CD14-positive monocyte (primary cell): ENCODE measurements at regions not wholly inside any gene's neighbourhood (a gene's known extent, or its start where the extent isn't known, plus 50 kb on each side); places are given as distances from the start of the nearest gene placed in this dataset.

Source experiments
- DNase-seq, 3 donors: peaks; one replicate each; pipeline ENCODE4 v3.0.0-alpha.2; 2011 to 2022
- H2AFZ ChIP-seq: 2 replicates; pipeline ENCODE4 v1.6.0; 2012; ENCODE audit warnings: mild to moderate bottlenecking, low read depth, low read length, inconsistent platforms; ENCODE audit not compliant: insufficient read depth, poor library complexity, severe bottlenecking
- H3K27ac ChIP-seq, 2 donors: 1 replicate in 1 of 2; 2 replicates in 1 of 2; pipeline ENCODE4 v1.5.1; 2012 to 2013; ENCODE audit warnings: low read length in 2 of 2, control low read depth in 1 of 2, inconsistent platforms in 1 of 2, low read depth in 1 of 2, mild to moderate bottlenecking in 1 of 2
- H3K27me3 ChIP-seq, 2 donors: one replicate each; pipeline versions ENCODE4 v1.6.0 to v1.6.1; 2011 to 2013; ENCODE audit warnings: low read length in 2 of 2; ENCODE audit not compliant: control insufficient read depth in 2 of 2, insufficient read depth in 2 of 2
- H3K36me3 ChIP-seq, 2 donors: replicated peaks in 1 of 2; 1 replicate in 1 of 2; 2 replicates in 1 of 2; pipeline versions ENCODE4 v1.5.1 to v1.6.1; 2012 to 2013; ENCODE audit warnings: low read length in 2 of 2, control low read depth in 1 of 2, inconsistent platforms in 1 of 2, mild to moderate bottlenecking in 1 of 2; ENCODE audit not compliant: insufficient read depth in 2 of 2, control insufficient read depth in 1 of 2
- H3K4me1 ChIP-seq, 2 donors: 1 replicate in 1 of 2; 2 replicates in 1 of 2; pipeline versions ENCODE4 v1.5.1 to v1.6.1; 2012 to 2013; ENCODE audit warnings: low read length in 2 of 2, control low read depth in 1 of 2, inconsistent platforms in 1 of 2, mild to moderate bottlenecking in 1 of 2, moderate library complexity in 1 of 2; ENCODE audit not compliant: insufficient read depth in 2 of 2, control insufficient read depth in 1 of 2
- H3K4me2 ChIP-seq: replicated peaks from 2 replicates; pipeline ENCODE3; 2012; ENCODE audit warnings: low read length, moderate library complexity, mild to moderate bottlenecking; ENCODE audit not compliant: poor library complexity, severe bottlenecking; ENCODE audit errors: extremely low read depth
- H3K4me3 ChIP-seq, 3 experiments: fragments of 200-600 bp in 1 of 3; sonication (generic) in 1 of 3; replicated peaks in 1 of 3; 1 replicate in 2 of 3; 2 replicates in 1 of 3; pipeline ENCODE4 v1.5.1; 2011 to 2013; ENCODE audit warnings: low read length in 3 of 3, mild to moderate bottlenecking in 3 of 3, control low read depth in 2 of 3, low read depth in 2 of 3, inconsistent platforms in 1 of 3, moderate library complexity in 1 of 3
- H3K79me2 ChIP-seq: 2 replicates; pipeline ENCODE4 v1.6.0; 2012; ENCODE audit warnings: mild to moderate bottlenecking, control low read depth, inconsistent platforms, low read length, moderate library complexity; ENCODE audit not compliant: insufficient read depth
- H3K9ac ChIP-seq: 2 replicates; pipeline ENCODE4 v1.6.0; 2017; ENCODE audit warnings: low read length, mild to moderate bottlenecking; ENCODE audit not compliant: insufficient read depth, poor library complexity, severe bottlenecking
- H3K9me3 ChIP-seq, 2 donors: replicated peaks in 1 of 2; 1 replicate in 1 of 2; 2 replicates in 1 of 2; pipeline versions ENCODE4 v1.5.1 to v1.6.1; 2012 to 2013; ENCODE audit warnings: low read length in 2 of 2, control low read depth in 1 of 2; ENCODE audit not compliant: control insufficient read depth in 1 of 2, insufficient read depth in 1 of 2
- H4K20me1 ChIP-seq: 2 replicates; pipeline ENCODE4 v1.6.0; 2012; ENCODE audit warnings: mild to moderate bottlenecking, low read length, control low read depth, moderate library complexity; ENCODE audit not compliant: insufficient read depth
- H3K27ac Mint-ChIP-seq, 7 donors: one replicate each; pipeline ENCODE4 v1.8.0; 2020; ENCODE audit warnings: mild to moderate bottlenecking in 7 of 7, mixed read lengths in 7 of 7, moderate library complexity in 6 of 7, inconsistent platforms in 2 of 7
- H3K27me3 Mint-ChIP-seq, 3 donors: one replicate each; pipeline ENCODE4 v1.8.0; 2021 to 2022; ENCODE audit warnings: low read depth in 3 of 3, mild to moderate bottlenecking in 3 of 3, mixed read lengths in 3 of 3, moderate library complexity in 3 of 3, inconsistent platforms in 1 of 3
- H3K36me3 Mint-ChIP-seq, 2 donors: one replicate each; pipeline ENCODE4 v1.8.0; 2020; ENCODE audit warnings: mixed read lengths in 2 of 2, inconsistent platforms in 1 of 2, mild to moderate bottlenecking in 1 of 2
- H3K4me1 Mint-ChIP-seq: one replicate; pipeline ENCODE4 v1.8.0; 2020; ENCODE audit warnings: mild to moderate bottlenecking, mixed read lengths
- H3K4me3 Mint-ChIP-seq, 2 donors: one replicate each; pipeline ENCODE4 v1.8.0; 2020; ENCODE audit warnings: mild to moderate bottlenecking in 2 of 2, mixed read lengths in 2 of 2, moderate library complexity in 1 of 2
- H3K9me3 Mint-ChIP-seq, 7 donors: one replicate each; pipeline ENCODE4 v1.8.0; 2020 to 2022; ENCODE audit warnings: mixed read lengths in 7 of 7, mild to moderate bottlenecking in 6 of 7, moderate library complexity in 6 of 7, inconsistent platforms in 2 of 7
- WGBS: methylation state at CpG from one replicate; pipeline ENCODE4 v1.1.5; 2013; ENCODE audit warnings: missing lambda C conversion rate; ENCODE audit not compliant: insufficient coverage; 5-methylcytosine and 5-hydroxymethylcytosine counted together
- intact Hi-C, 2 donors: fragments of 100-400 bp; cut with micrococcal nuclease; formaldehyde crosslinking; loops; one replicate each; pipeline versions ENCODE4 v1.15.0 to v1.15.1; 2023
- TF ChIP-seq, protein P1 (sequence below): fragments of 200-600 bp; IDR thresholded peaks from one replicate; pipeline ENCODE4 v1.8.0; 2022; ENCODE audit warnings: antibody characterized with exemption, mild to moderate bottlenecking

DNA sequence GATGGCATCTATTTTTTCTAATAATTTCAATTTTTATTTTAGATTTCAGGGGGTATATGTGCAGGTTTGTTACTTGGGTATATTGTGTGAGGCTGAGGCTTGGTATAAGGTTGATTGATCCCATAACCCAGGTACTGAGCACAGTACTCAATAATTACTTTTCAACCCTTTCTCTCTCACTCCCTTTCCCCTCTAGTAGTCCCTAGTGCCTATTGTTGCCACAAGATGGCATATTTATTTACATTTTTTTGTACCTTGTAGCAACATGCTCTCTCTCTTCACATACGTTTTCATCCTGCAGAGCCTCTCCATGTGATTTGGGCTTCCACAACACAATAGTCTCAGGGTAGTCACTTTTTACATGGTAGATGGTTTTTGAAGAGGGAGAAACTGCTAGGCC lies 172.0 kb downstream of the ATOH1 start:
- Mint-ChIP-seq H3K4me1 (no peaks in the 10 kb centered on the region), H3K27me3 (no peaks in the 10 kb centered on the region), H3K36me3 (no peaks in the 10 kb centered on the region), H3K27ac (no peak overlapping the region), H3K4me3 (no peak overlapping the region), H3K9me3 (peaks cover 0 to 3% (median 0%) of the 10 kb centered on the region in 7 donors)
- no peaks in the 10 kb centered on the region for H3K9me3 ChIP-seq
- H3K4me3 ChIP-seq: no peak overlapping the region
- H3K36me3 ChIP-seq: no peaks in the 10 kb centered on the region
- H3K4me2 ChIP-seq: no peak overlapping the region
- TF ChIP-seq, protein P1, sequence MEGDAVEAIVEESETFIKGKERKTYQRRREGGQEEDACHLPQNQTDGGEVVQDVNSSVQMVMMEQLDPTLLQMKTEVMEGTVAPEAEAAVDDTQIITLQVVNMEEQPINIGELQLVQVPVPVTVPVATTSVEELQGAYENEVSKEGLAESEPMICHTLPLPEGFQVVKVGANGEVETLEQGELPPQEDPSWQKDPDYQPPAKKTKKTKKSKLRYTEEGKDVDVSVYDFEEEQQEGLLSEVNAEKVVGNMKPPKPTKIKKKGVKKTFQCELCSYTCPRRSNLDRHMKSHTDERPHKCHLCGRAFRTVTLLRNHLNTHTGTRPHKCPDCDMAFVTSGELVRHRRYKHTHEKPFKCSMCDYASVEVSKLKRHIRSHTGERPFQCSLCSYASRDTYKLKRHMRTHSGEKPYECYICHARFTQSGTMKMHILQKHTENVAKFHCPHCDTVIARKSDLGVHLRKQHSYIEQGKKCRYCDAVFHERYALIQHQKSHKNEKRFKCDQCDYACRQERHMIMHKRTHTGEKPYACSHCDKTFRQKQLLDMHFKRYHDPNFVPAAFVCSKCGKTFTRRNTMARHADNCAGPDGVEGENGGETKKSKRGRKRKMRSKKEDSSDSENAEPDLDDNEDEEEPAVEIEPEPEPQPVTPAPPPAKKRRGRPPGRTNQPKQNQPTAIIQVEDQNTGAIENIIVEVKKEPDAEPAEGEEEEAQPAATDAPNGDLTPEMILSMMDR: no peak
- WGBS: no CpG with 5 or more reads among the region's 1 CpG
- no peak for DNase-seq
- no peak overlapping the region for H3K9ac ChIP-seq
- no peaks in the 10 kb centered on the region for H3K4me1 ChIP-seq
- H3K27ac ChIP-seq: no peak overlapping the region
- no peaks in the 10 kb centered on the region for H3K27me3 ChIP-seq
- H4K20me1 ChIP-seq: no peaks in the 10 kb centered on the region
- H3K79me2 ChIP-seq: no peaks in the 10 kb centered on the region
- H2AFZ ChIP-seq: no peak overlapping the region
- intact Hi-C loops: no loop called here

DNA sequence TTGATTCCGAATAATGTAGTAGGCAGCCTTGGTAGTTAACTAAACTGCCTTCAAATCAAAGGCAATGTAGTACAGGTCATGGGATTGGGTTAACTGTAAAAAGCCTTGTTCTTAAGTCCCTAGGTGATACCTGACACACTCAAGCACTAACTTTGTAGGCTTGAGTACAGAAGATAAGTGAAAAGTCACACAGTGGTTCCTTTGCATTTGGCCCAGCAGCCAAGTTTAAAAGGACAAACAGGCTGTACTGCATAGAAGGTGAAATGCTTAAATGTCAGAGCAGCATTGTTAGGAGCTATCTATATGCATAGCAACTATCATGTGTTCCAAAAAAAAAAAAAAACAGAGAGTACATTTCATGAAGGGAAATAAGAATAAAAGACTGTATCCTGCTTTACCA lies 178.4 kb downstream of the ATOH1 start:
- no peak overlapping the region for H3K9ac ChIP-seq
- 100% methylated on average over 1 of the region's 1 CpG for WGBS
- Mint-ChIP-seq H3K36me3 (no peaks in the 10 kb centered on the region), H3K9me3 (peaks cover 0 to 5% (median 0%) of the 10 kb centered on the region in 7 donors), H3K27me3 (no peaks in the 10 kb centered on the region), H3K27ac (no peak overlapping the region), H3K4me1 (no peaks in the 10 kb centered on the region), H3K4me3 (no peak overlapping the region)
- no peaks in the 10 kb centered on the region for H3K9me3 ChIP-seq
- H3K4me1 ChIP-seq: no peaks in the 10 kb centered on the region
- no peak overlapping the region for H3K4me3 ChIP-seq
- no peak overlapping the region for H3K4me2 ChIP-seq
- TF ChIP-seq, protein P1: no peak
- H3K79me2 ChIP-seq: no peaks in the 10 kb centered on the region
- no peak overlapping the region for H2AFZ ChIP-seq
- H4K20me1 ChIP-seq: no peaks in the 10 kb centered on the region
- no peaks in the 10 kb centered on the region for H3K27me3 ChIP-seq
- intact Hi-C loops: no loop called here
- DNase-seq: no peak
- H3K36me3 ChIP-seq: no peaks in the 10 kb centered on the region
- H3K27ac ChIP-seq: no peak overlapping the region
